ENCODE measurements at regions not wholly inside any gene's neighbourhood (a gene's known extent, or its start where the extent isn't known, plus 50 kb on each side); places are given as distances from the start of the nearest gene placed in this dataset.

- TF ChIP-seq CTCF (IDR thresholded peaks at IDR 0.05): no peak
- TF ChIP-seq POLR2A (IDR thresholded peaks at IDR 0.05): no peak
- TF ChIP-seq POLR2AphosphoS5 (IDR thresholded peaks at IDR 0.05; ENCODE audit: insufficient read depth in 1 of 2, low read depth in 1 of 2): no peak
These were observed 195.0 kb upstream of the RGMB start for GRCh38 chr5:98578438-98578837.
